DOHH2 (cell line): ENCODE measurements at regions not wholly inside any gene's neighbourhood (a gene's known extent, or its start where the extent isn't known, plus 50 kb on each side); places are given as distances from the start of the nearest gene placed in this dataset.

Experiments
- CTCF ChIP-seq: fragments of 200-600 bp; sonication (generic); IDR thresholded peaks from one replicate; pipeline ENCODE4 v1.5.1; 2014; ENCODE audit warnings: antibody characterized with exemption, mild to moderate bottlenecking, low read depth, low read length; ENCODE audit not compliant: poor library complexity, severe bottlenecking
- EZH2phosphoT487 ChIP-seq: fragments of 200-600 bp; sonication (generic); IDR thresholded peaks from 2 replicates; pipeline ENCODE4 v1.6.1; 2017; ENCODE audit warnings: borderline replicate concordance, mild to moderate bottlenecking, antibody characterized with exemption, low read length, moderate library complexity, mixed read lengths

- TF ChIP-seq CTCF (no peak), EZH2phosphoT487 (no peak)
These were observed 317.7 kb downstream of the AACS start for GRCh38 chr12:125382926-125383325.
